GM18508 (cell line): ENCODE measurements at regions not wholly inside any gene's neighbourhood (a gene's known extent, or its start where the extent isn't known, plus 50 kb on each side); places are given as distances from the start of the nearest gene placed in this dataset.
"Not testable (repeated sequence)": the region's sequence is repeated elsewhere in the genome, so short reads cannot be mapped to it uniquely, and the experiment has no call there.

Experiments used
- ATAC-seq: cut with Tn5 transposase; IDR thresholded peaks from one replicate; pipeline ENCODE4 v1.9.1; 2021; ENCODE audit warnings: moderate number of reproducible peaks; ENCODE audit not compliant: insufficient read depth, unreplicated experiment

GRCh38 chr6:44002067-44002592 is 125.1 kb downstream of the MRPL14 start:
- no peak for ATAC-seq

GRCh38 chr6:44001318-44002066 is 125.8 kb downstream of the MRPL14 start:
- ATAC-seq: no peak

- no peak for ATAC-seq
Measured at GRCh38 chr6:44000164-44000842, 126.9 kb downstream of the MRPL14 start.

- no peak for ATAC-seq
Measured at GRCh38 chr6:43999628-44000027, 127.6 kb downstream of the MRPL14 start.

- not testable (repeated sequence) for ATAC-seq
Measured at GRCh38 chr6:43998592-43999243, 128.5 kb downstream of the MRPL14 start.

- ATAC-seq: not testable (repeated sequence)
Measured at GRCh38 chr6:43997990-43998585, 129.2 kb downstream of the MRPL14 start.

GRCh38 chr6:43997345-43997677 is 129.9 kb downstream of the MRPL14 start:
- ATAC-seq: no peak

GRCh38 chr6:43996618-43997344 is 130.5 kb downstream of the MRPL14 start:
- no peak for ATAC-seq

GRCh38 chr6:43995137-43995536 is 132.1 kb downstream of the MRPL14 start:
- no peak for ATAC-seq

- ATAC-seq: no peak
Measured at GRCh38 chr6:43993881-43994523, 133.2 kb downstream of the MRPL14 start.

GRCh38 chr6:43992783-43993644 is 134.2 kb downstream of the MRPL14 start:
- ATAC-seq: no peak

GRCh38 chr6:43992126-43992663 is 135.1 kb downstream of the MRPL14 start:
- ATAC-seq: no peak

- no peak for ATAC-seq
Measured at GRCh38 chr6:43990627-43991619, 136.3 kb downstream of the MRPL14 start.

GRCh38 chr6:43990275-43990626 is 137.0 kb downstream of the MRPL14 start:
- ATAC-seq: no peak

GRCh38 chr6:43989581-43990146 is 137.6 kb downstream of the MRPL14 start:
- ATAC-seq: no peak

- no peak for ATAC-seq
Measured at GRCh38 chr6:43988801-43989200, 138.5 kb downstream of the MRPL14 start.

- no peak for ATAC-seq
Measured at GRCh38 chr6:43987838-43988439, 139.3 kb downstream of the MRPL14 start.
